K562 (cell line): ENCODE measurements at regions not wholly inside any gene's neighbourhood (a gene's known extent, or its start where the extent isn't known, plus 50 kb on each side); places are given as distances from the start of the nearest gene placed in this dataset.

Experiments
- ATAC-seq: fragments of 200-7000 bp; cut with Tn5 transposase; 3 replicates; pipeline ENCODE4 v1.9.1; 2020; ENCODE audit warnings: moderate library complexity
- BruUV-seq: library from RNA; stranded (reverse); fragments of 400-500 nt; replicated peaks from 2 replicates; lab custom pipeline; 2021; lab: Mats Ljungman, UMichigan
- CTCF ChIA-PET: fragments of 300-600 bp; formaldehyde crosslinking; extraction: SDS; loops from one replicate; lab custom pipeline; 2021; ENCODE audit warnings: low intra/inter-chr PET ratio; lab: Yijun Ruan, JAX
- POLR2A ChIA-PET: fragments of 300-600, 350-650 bp; sonication (Branson Sonifier 250); formaldehyde crosslinking; extraction: SDS; loops from one replicate; lab custom pipeline; 2021; ENCODE audit warnings: antibody characterized with exemption, inconsistent platforms; lab: Yijun Ruan, JAX
- DNase-seq, 4 experiments: peaks; one replicate each; pipeline versions ENCODE4 v3.0.0 to v3.0.0-alpha.2; 2011 to 2018; ENCODE audit warnings: low spot score in 3 of 4, mixed read lengths in 3 of 4; ENCODE audit errors: extremely low read depth in 1 of 4
- FAIRE-seq: peaks from 2 replicates; lab custom pipeline; 2011; peaks lifted over from hg19 to GRCh38; lab: Jason Lieb, UNC
- H2AFZ ChIP-seq: 2 replicates; pipeline ENCODE4 v1.6.0; 2011; ENCODE audit warnings: low read depth, low read length, control low read depth, inconsistent platforms
- H3K27ac ChIP-seq: fragments of 200-600 bp; 3 replicates; pipeline ENCODE4 v1.8.0; 2011; ENCODE audit warnings: low read depth, mild to moderate bottlenecking, control low read depth, inconsistent platforms, low read length, moderate library complexity, mixed read lengths; ENCODE audit errors: extremely low read depth
- H3K27me3 ChIP-seq, 2 experiments: fragments of 300-600 bp in 1 of 2; 2 replicates in 1 of 2; 3 replicates in 1 of 2; pipeline versions ENCODE4 v1.6.0 to v1.8.0; 2011; ENCODE audit warnings: inconsistent platforms in 2 of 2, low read length in 2 of 2, mild to moderate bottlenecking in 1 of 2, mixed read lengths in 1 of 2, moderate library complexity in 1 of 2; ENCODE audit not compliant: control insufficient read depth in 2 of 2, insufficient read depth in 2 of 2
- H3K36me3 ChIP-seq: fragments of 300-600 bp; 3 replicates; pipeline ENCODE4 v1.8.0; 2011; ENCODE audit warnings: mild to moderate bottlenecking, low read length, inconsistent platforms; ENCODE audit not compliant: control insufficient read depth, insufficient read depth
- H3K4me1 ChIP-seq, 2 experiments: fragments of 200-600 bp in 1 of 2; replicated peaks in 1 of 2; 2 replicates in 1 of 2; 3 replicates in 1 of 2; pipeline versions ENCODE4 v1.5.1 to v1.8.0; 2011; ENCODE audit warnings: inconsistent platforms in 2 of 2, low read length in 2 of 2, mild to moderate bottlenecking in 1 of 2, mixed read lengths in 1 of 2, moderate library complexity in 1 of 2; ENCODE audit not compliant: control insufficient read depth in 2 of 2, insufficient read depth in 2 of 2
- H3K4me2 ChIP-seq: 2 replicates; pipeline ENCODE4 v1.6.1; 2011; ENCODE audit warnings: low read length, control low read depth, inconsistent platforms, mixed read lengths; ENCODE audit not compliant: insufficient read depth
- H3K4me3 ChIP-seq: fragments of 200-600 bp; sonication (generic), shearing (Covaris generic); 2 replicates; pipeline ENCODE4 v1.5.1; 2016; ENCODE audit warnings: control low read depth, inconsistent platforms
- H3K79me2 ChIP-seq: fragments of 200-600 bp; 3 replicates; pipeline ENCODE4 v1.8.0; 2011; ENCODE audit warnings: low read length, inconsistent platforms; ENCODE audit not compliant: control insufficient read depth, insufficient read depth
- H3K9ac ChIP-seq, 2 experiments: 2 replicates each; pipeline versions ENCODE4 v1.6.0 to v1.6.1; 2011; ENCODE audit warnings: low read depth in 2 of 2, low read length in 2 of 2, control low read depth in 1 of 2, inconsistent platforms in 1 of 2, mild to moderate bottlenecking in 1 of 2, mixed read lengths in 1 of 2; ENCODE audit not compliant: insufficient read depth in 1 of 2
- H3K9me1 ChIP-seq: one replicate; pipeline ENCODE4 v1.6.0; 2011; ENCODE audit warnings: inconsistent platforms, mild to moderate bottlenecking, low read length, moderate library complexity; ENCODE audit not compliant: control insufficient read depth, insufficient read depth
- H3K9me3 ChIP-seq: replicated peaks from 2 replicates; pipeline ENCODE4 v1.5.1; 2011; ENCODE audit warnings: low read depth, low read length, inconsistent platforms; ENCODE audit not compliant: control insufficient read depth, insufficient read depth
- H4K20me1 ChIP-seq: replicated peaks from 2 replicates; pipeline ENCODE4 v1.6.1; 2011; ENCODE audit warnings: low read length, inconsistent platforms, mixed read lengths; ENCODE audit not compliant: control insufficient read depth, insufficient read depth
- DEAF1 ChIP-seq: fragments of 450-650 bp; formaldehyde crosslinking; IDR thresholded peaks from 2 replicates; pipeline ENCODE4 v1.4.0; 2020; ENCODE audit warnings: mild to moderate bottlenecking, moderate library complexity
- DPF2 ChIP-seq: fragments of 450-650 bp; IDR thresholded peaks from 2 replicates; pipeline ENCODE4 v1.6.1; 2016
- FOXA3 ChIP-seq, 2 experiments: fragments of 450-650 bp in 1 of 2; sonication (generic) in 1 of 2; formaldehyde crosslinking; IDR thresholded peaks in 1 of 2; conservative IDR thresholded peaks in 1 of 2; 2 replicates each; pipeline versions ENCODE4 v1.4.0 to v1.8.0; 2020 to 2022; ENCODE audit warnings: mild to moderate bottlenecking in 2 of 2, missing genetic modification reagents in 1 of 2
- FOXK1 ChIP-seq: sonication (generic); formaldehyde crosslinking; IDR thresholded peaks from 2 replicates; pipeline ENCODE4 v1.8.0; 2022; ENCODE audit warnings: missing genetic modification reagents, mild to moderate bottlenecking, borderline replicate concordance
- HIVEP1 ChIP-seq: fragments of 250-450 bp; sonication (Bioruptor Pico); IDR thresholded peaks from 2 replicates; pipeline ENCODE4 v1.4.0; 2020; ENCODE audit warnings: mild to moderate bottlenecking
- HLTF ChIP-seq: fragments of 450-650 bp; IDR thresholded peaks from 2 replicates; pipeline ENCODE4 v1.6.1; 2016
- KDM2B ChIP-seq: fragments of 250-450 bp; sonication (Bioruptor Pico); IDR thresholded peaks from 2 replicates; pipeline ENCODE4 v1.8.0; 2021; ENCODE audit warnings: mild to moderate bottlenecking, moderate library complexity
- MAFK ChIP-seq: IDR thresholded peaks from 2 replicates; pipeline ENCODE4 v1.6.1; 2011; ENCODE audit warnings: low read length, improper control_type of control experiment
- ZNF644 ChIP-seq: fragments of 200-800 bp; sonication (Bioruptor generic); IDR thresholded peaks from 2 replicates; pipeline ENCODE4 v1.6.1; 2016; ENCODE audit warnings: low read depth, missing genetic modification characterization, missing compliant biosample characterization
- ZNF707 ChIP-seq: fragments of 250-450 bp; sonication (Bioruptor Pico); conservative IDR thresholded peaks from 2 replicates; pipeline ENCODE4 v1.8.0; 2022; ENCODE audit warnings: inconsistent platforms, mild to moderate bottlenecking, moderate library complexity
- ZSCAN29 ChIP-seq: fragments of 450-650 bp; IDR thresholded peaks from 2 replicates; pipeline ENCODE4 v1.6.1; 2017
- WGBS: fragments of 100-300 bp; shearing (Covaris generic); methylation state at CpG from one replicate; pipeline ENCODE4 v1.1.6; 2016; ENCODE audit warnings: low coverage, mixed read lengths; ENCODE audit not compliant: insufficient coverage; ENCODE audit errors: missing lambda C conversion rate; 5-methylcytosine and 5-hydroxymethylcytosine counted together
- in situ Hi-C: fragments of 300-500 bp; cut with MboI; formaldehyde crosslinking; loops from 4 replicates; pipeline ENCODE4 v1.15.0; 2018; ENCODE audit warnings: inconsistent platforms, mixed read lengths
- intact Hi-C: fragments of 100-400 bp; cut with micrococcal nuclease; formaldehyde crosslinking; loops from 2 replicates; pipeline ENCODE4 v1.14.2; 2022
- TF ChIP-seq, protein P1 (sequence below): fragments of 450-650 bp; formaldehyde crosslinking; IDR thresholded peaks from 2 replicates; pipeline ENCODE4 v1.4.0; 2022; ENCODE audit warnings: mild to moderate bottlenecking, moderate library complexity

DNA sequence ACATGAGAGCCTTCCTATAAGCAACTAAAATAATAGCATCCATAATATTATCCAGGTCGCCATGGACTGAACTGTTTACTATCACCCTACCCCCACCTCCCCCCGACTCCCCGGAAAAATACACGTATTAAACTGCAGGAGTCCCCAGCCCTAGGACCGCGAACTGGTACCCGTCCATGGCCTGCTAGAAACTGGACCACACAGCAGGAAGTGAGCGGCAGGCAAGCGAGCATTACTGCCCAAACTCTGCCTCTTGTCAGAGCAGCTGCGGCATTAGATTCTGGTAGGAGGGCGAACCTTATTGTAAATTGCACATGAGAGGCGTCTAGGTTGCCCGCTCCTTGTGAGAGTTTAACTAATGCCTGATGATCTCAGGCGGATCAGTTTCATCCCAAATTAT lies 405.8 kb upstream of the ADGRL3 start:
- POLR2A ChIA-PET: no interaction called here
- H3K36me3 ChIP-seq: no peaks in the 10 kb centered on the region

More for the DNA sequence above, 405.8 kb upstream of the ADGRL3 start:
- Histone ChIP-seq H3K4me3 (no peak overlapping the region), H3K9ac (no peak overlapping the region), H3K4me2 (no peak overlapping the region), H3K4me1 (no peaks in the 10 kb centered on the region), H3K9me1 (no peaks in the 10 kb centered on the region), H2AFZ (no peak overlapping the region), H3K27me3 (no peaks in the 10 kb centered on the region), H4K20me1 (no peaks in the 10 kb centered on the region), H3K27ac (no peak overlapping the region), H3K79me2 (no peaks in the 10 kb centered on the region), H3K9me3 (no peaks in the 10 kb centered on the region)
- no TSS peak for BruUV-seq
- 0% methylated on average over 13 of the region's 14 CpGs for WGBS
- TF ChIP-seq ZSCAN29 (no peak), HLTF (no peak), MAFK (no peak), KDM2B (CRISPR knock-in tag) (no peak), ZNF644 (tag) (no peak), DPF2 (no peak), DEAF1 (CRISPR knock-in tag) (no peak), FOXK1 (no peak), FOXA3 (CRISPR knock-in tag; conservative IDR thresholded peaks at IDR 0.05 in 1 of 2, IDR thresholded peaks at IDR 0.05 in 1 of 2) (no peak), ZNF707 (CRISPR knock-in tag) (no peak), HIVEP1 (CRISPR knock-in tag) (no peak)
- TF ChIP-seq, protein P1, sequence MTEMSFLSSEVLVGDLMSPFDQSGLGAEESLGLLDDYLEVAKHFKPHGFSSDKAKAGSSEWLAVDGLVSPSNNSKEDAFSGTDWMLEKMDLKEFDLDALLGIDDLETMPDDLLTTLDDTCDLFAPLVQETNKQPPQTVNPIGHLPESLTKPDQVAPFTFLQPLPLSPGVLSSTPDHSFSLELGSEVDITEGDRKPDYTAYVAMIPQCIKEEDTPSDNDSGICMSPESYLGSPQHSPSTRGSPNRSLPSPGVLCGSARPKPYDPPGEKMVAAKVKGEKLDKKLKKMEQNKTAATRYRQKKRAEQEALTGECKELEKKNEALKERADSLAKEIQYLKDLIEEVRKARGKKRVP: no peak
- CTCF ChIA-PET: no interaction called here
- in situ Hi-C loops (no loop called here), intact Hi-C loops (no loop called here)
- no peak for FAIRE-seq
- DNase-seq: no peak
- ATAC-seq: no peak
